ENCODE measurements at regions not wholly inside any gene's neighbourhood (a gene's known extent, or its start where the extent isn't known, plus 50 kb on each side); places are given as distances from the start of the nearest gene placed in this dataset.

- no peaks in the 10 kb centered on the region for H3K36me3 Mint-ChIP-seq
- H3K4me1 Mint-ChIP-seq (ENCODE audit: unreplicated experiment), result peaks cover 7% of the 10 kb centered on the region
- TF ChIP-seq CTCF (conservative IDR thresholded peaks at IDR 0.05), result no peak
- H3K4me3 Mint-ChIP-seq, result no peak overlapping the region
- no peak overlapping the region for H3K27ac Mint-ChIP-seq
- H3K9me3 Mint-ChIP-seq, result no peaks in the 10 kb centered on the region
- no peak for DNase-seq (ENCODE audit: extremely low spot score, unreplicated experiment)
- peaks cover 27% of the 10 kb centered on the region for H3K27me3 Mint-ChIP-seq
These were observed 108.7 kb upstream of the ZNF678 start for GRCh38 chr1:227454686-227455085.

GRCh38 chr1:227453631-227454355, 109.6 kb upstream of the ZNF678 start:
- Mint-ChIP-seq H3K4me1 (ENCODE audit: unreplicated experiment) (peaks cover 7% of the 10 kb centered on the region), H3K27me3 (peaks cover 27% of the 10 kb centered on the region), H3K27ac (no peak overlapping the region), H3K4me3 (no peak overlapping the region), H3K9me3 (no peaks in the 10 kb centered on the region), H3K36me3 (no peaks in the 10 kb centered on the region)
- TF ChIP-seq CTCF (conservative IDR thresholded peaks at IDR 0.05), result no peak
- no peak for DNase-seq (ENCODE audit: extremely low spot score, unreplicated experiment)

- Mint-ChIP-seq H3K27ac (no peak overlapping the region), H3K36me3 (no peaks in the 10 kb centered on the region), H3K9me3 (no peaks in the 10 kb centered on the region), H3K4me1 (ENCODE audit: unreplicated experiment) (peaks cover 7% of the 10 kb centered on the region), H3K4me3 (no peak overlapping the region), H3K27me3 (peaks cover 25% of the 10 kb centered on the region)
- DNase-seq (ENCODE audit: extremely low spot score, unreplicated experiment), result no peak
- no peak for TF ChIP-seq CTCF (conservative IDR thresholded peaks at IDR 0.05)
These were observed 111.4 kb upstream of the ZNF678 start for GRCh38 chr1:227451954-227452353.

- Mint-ChIP-seq H3K9me3 (no peaks in the 10 kb centered on the region), H3K36me3 (no peaks in the 10 kb centered on the region), H3K4me1 (ENCODE audit: unreplicated experiment) (peaks cover 7% of the 10 kb centered on the region), H3K4me3 (no peak overlapping the region), H3K27me3 (peaks cover 20% of the 10 kb centered on the region), H3K27ac (no peak overlapping the region)
- DNase-seq (ENCODE audit: extremely low spot score, unreplicated experiment), result no peak
- no peak for TF ChIP-seq CTCF (conservative IDR thresholded peaks at IDR 0.05)
These were observed 112.3 kb upstream of the ZNF678 start for GRCh38 chr1:227451057-227451456.

DNA sequence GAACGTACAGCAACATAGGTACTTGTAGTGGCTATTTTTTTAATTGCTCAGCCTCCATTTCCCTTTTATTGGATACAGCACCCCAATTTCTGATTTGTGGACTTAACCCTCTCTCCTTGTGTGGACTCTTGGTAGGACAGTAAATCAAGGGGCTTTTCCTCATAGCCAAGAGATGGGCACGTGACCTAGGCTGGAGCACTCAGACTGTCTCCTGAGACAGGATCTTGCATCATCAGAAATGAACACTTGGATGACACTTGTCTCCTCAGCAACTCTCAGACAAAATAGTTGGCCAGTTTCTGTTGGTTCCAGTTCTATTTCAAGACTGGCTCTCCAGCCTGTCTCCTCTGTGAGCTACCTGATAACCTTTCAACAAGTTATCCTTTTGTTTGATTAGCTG, 112.9 kb upstream of the ZNF678 start:
- H3K9me3 Mint-ChIP-seq, result no peaks in the 10 kb centered on the region

More for the DNA sequence above, 112.9 kb upstream of the ZNF678 start:
- TF ChIP-seq CTCF (conservative IDR thresholded peaks at IDR 0.05), result no peak
- H3K27ac Mint-ChIP-seq, result no peak overlapping the region
- no peaks in the 10 kb centered on the region for H3K36me3 Mint-ChIP-seq
- H3K27me3 Mint-ChIP-seq, result peaks cover 18% of the 10 kb centered on the region
- no peak for DNase-seq (ENCODE audit: extremely low spot score, unreplicated experiment)
- H3K4me3 Mint-ChIP-seq, result no peak overlapping the region
- H3K4me1 Mint-ChIP-seq (ENCODE audit: unreplicated experiment), result peaks cover 7% of the 10 kb centered on the region

All from type B pancreatic cell (in vitro differentiated cells).